ENCODE measurements at regions not wholly inside any gene's neighbourhood (a gene's known extent, or its start where the extent isn't known, plus 50 kb on each side); places are given as distances from the start of the nearest gene placed in this dataset.

DNA sequence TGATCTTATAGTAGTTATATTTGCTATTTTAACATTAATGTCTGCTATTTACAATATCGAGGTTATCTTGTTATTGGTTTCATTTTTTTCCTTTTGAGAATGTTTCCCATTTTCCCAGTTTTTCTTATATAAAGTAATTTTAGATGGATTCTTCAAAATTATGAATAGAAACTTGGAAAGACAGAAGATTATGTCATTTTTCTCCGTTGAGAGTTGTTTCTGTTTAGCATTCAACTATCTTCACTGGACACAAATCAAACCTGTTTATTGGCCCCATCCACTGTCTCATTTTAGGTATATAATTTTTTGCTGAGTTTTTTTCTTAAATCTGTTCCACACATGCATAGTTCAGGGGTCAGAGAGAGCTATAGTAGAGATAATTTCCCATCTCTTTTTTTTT is 1430.9 kb upstream of the MIR17HG start:
- Histone ChIP-seq H3K9me3 (ENCODE audit: control insufficient read depth, low read length) (no peaks in the 10 kb centered on the region), H3K36me3 (ENCODE audit: control insufficient read depth, insufficient read depth, low read length) (no peaks in the 10 kb centered on the region), H3K4me1 (ENCODE audit: control insufficient read depth, insufficient read depth, low read length, poor library complexity, severe bottlenecking) (no peaks in the 10 kb centered on the region), H3K27ac (ENCODE audit: low read depth, low read length, severe bottlenecking) (no peak overlapping the region), H3K4me3 (ENCODE audit: extremely low read depth, insufficient read depth, low read length, poor library complexity, severe bottlenecking) (no peak overlapping the region)
- no CpG with 5 or more reads among the region's 2 CpGs for WGBS, 2 experiments (ENCODE audit: insufficient coverage in 2 of 2)

DNA sequence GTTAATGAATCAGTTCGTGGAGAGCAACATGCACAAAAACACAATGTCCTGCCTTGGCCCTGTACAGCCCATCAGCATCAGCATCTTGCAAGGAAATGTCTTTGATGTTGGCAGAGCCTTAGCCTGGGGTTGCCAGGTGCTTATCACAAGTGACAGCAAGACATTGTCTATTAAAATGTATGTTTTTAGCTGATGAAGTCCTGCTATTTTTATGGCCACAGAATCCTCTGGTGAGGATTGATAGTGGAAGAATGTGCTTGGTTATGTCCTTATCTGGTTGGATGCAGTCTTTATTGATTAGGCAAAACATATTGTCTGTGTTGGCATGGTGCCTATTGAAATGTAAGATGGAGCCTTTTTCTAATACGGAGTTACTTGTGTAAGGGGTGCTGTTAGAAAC is 1427.0 kb upstream of the MIR17HG start:
- WGBS, 2 experiments (ENCODE audit: insufficient coverage in 2 of 2), result 78 to 92% methylated on average over 2 of the region's 2 CpGs
- Histone ChIP-seq H3K9me3 (ENCODE audit: control insufficient read depth, low read length) (no peaks in the 10 kb centered on the region), H3K4me3 (ENCODE audit: extremely low read depth, insufficient read depth, low read length, poor library complexity, severe bottlenecking) (no peak overlapping the region), H3K4me1 (ENCODE audit: control insufficient read depth, insufficient read depth, low read length, poor library complexity, severe bottlenecking) (no peaks in the 10 kb centered on the region), H3K36me3 (ENCODE audit: control insufficient read depth, insufficient read depth, low read length) (no peaks in the 10 kb centered on the region), H3K27ac (ENCODE audit: low read depth, low read length, severe bottlenecking) (no peak overlapping the region)

DNA sequence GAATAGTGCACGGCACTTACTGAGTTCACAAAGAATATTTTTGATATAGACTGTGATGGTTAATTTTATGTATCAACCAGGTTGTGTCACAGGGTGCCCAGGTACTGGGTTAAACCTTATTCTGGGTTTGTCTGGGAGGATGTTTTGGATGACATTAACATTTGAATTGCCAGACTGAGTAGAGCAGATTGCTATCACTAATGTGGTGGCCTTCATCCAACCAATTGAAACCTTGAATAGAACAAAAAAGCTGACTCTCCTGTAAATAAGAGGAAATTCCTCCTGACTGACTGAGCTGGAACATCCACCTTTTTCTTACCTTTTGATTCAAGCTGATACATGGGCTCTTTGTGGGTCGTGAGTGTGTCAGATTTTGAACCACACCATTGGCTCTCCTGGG is 1424.4 kb upstream of the MIR17HG start:
- H3K4me3 ChIP-seq (ENCODE audit: extremely low read depth, insufficient read depth, low read length, poor library complexity, severe bottlenecking), result no peak overlapping the region
- no peaks in the 10 kb centered on the region for H3K36me3 ChIP-seq (ENCODE audit: control insufficient read depth, insufficient read depth, low read length)
- H3K4me1 ChIP-seq (ENCODE audit: control insufficient read depth, insufficient read depth, low read length, poor library complexity, severe bottlenecking), result no peaks in the 10 kb centered on the region
- no peak overlapping the region for H3K27ac ChIP-seq (ENCODE audit: low read depth, low read length, severe bottlenecking)
- H3K9me3 ChIP-seq (ENCODE audit: control insufficient read depth, low read length), result no peaks in the 10 kb centered on the region
- WGBS, 2 experiments (ENCODE audit: insufficient coverage in 2 of 2), result 83 to 100% methylated on average over 1 of the region's 2 CpGs

DNA sequence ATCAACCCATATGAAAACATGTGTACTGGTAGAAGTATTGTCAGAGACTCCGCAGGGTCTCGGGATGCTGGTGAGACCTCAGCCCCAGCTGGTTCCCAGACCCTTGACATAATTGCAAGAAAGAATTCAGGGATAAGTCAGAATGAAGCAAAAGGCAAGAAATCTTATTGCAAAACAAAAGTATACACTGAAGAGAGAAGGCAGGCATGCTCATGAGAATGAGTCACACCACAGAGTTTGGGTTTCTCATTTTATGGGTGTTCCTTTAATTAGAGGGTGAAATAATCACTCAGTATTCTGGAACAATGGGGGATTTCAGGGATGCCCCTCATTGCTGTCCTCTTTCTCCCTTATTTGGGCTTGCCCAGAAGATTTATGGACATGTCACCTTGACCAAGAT is 1423.8 kb upstream of the MIR17HG start:
- Histone ChIP-seq H3K4me3 (ENCODE audit: extremely low read depth, insufficient read depth, low read length, poor library complexity, severe bottlenecking) (no peak overlapping the region), H3K36me3 (ENCODE audit: control insufficient read depth, insufficient read depth, low read length) (no peaks in the 10 kb centered on the region), H3K4me1 (ENCODE audit: control insufficient read depth, insufficient read depth, low read length, poor library complexity, severe bottlenecking) (no peaks in the 10 kb centered on the region), H3K27ac (ENCODE audit: low read depth, low read length, severe bottlenecking) (no peak overlapping the region), H3K9me3 (ENCODE audit: control insufficient read depth, low read length) (no peaks in the 10 kb centered on the region)
- no CpG with 5 or more reads among the region's 2 CpGs for WGBS, 2 experiments (ENCODE audit: insufficient coverage in 2 of 2)

DNA sequence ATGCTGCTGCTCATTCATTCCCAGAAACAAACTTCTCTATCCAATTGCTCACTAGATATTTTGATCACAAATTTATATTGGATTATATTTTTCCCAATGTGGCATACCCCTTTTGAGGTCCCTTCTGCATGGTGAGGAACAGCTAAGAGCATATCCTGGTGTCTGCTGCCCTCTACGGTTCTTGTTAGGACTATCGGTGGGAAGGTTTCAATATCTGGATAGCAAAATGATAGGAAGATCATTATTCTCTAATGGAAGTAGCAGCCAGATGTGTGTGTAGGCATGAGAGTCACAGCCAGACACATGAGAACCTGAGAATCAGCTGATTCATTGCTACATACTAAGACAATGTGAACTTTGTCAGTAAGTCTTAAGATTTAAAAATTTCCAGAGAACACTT is 1422.4 kb upstream of the MIR17HG start:
- WGBS, 2 experiments (ENCODE audit: insufficient coverage in 2 of 2), result 57 to 76% methylated on average over 2 of the region's 2 CpGs
- Histone ChIP-seq H3K4me1 (ENCODE audit: control insufficient read depth, insufficient read depth, low read length, poor library complexity, severe bottlenecking) (no peaks in the 10 kb centered on the region), H3K4me3 (ENCODE audit: extremely low read depth, insufficient read depth, low read length, poor library complexity, severe bottlenecking) (no peak overlapping the region), H3K36me3 (ENCODE audit: control insufficient read depth, insufficient read depth, low read length) (no peaks in the 10 kb centered on the region), H3K27ac (ENCODE audit: low read depth, low read length, severe bottlenecking) (no peak overlapping the region), H3K9me3 (ENCODE audit: control insufficient read depth, low read length) (no peaks in the 10 kb centered on the region)

DNA sequence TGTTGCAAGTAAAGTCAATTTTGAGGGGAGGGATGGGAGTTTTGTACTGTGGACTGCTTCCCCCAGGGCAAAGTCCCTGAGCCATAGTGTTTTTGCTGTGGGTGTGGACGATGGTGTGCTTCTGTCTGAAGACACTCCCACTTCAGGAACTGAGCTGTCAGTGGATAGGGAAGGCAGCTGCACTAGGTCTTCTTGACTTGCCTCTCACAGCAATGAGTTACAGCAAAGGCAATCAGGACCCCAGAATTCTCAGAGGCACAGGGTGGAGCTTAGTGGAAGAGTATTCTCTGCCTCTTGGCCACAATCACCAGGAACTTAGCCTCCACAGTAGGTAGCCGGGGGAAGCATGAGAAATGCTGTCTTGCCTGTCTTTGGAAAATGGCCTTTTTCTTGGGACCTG is 1416.6 kb upstream of the MIR17HG start:
- 80% methylated on average over 1 of the region's 2 CpGs; no CpG with 5 or more reads in 1 of the 2 experiments for WGBS, 2 experiments (ENCODE audit: insufficient coverage in 2 of 2)

DNA sequence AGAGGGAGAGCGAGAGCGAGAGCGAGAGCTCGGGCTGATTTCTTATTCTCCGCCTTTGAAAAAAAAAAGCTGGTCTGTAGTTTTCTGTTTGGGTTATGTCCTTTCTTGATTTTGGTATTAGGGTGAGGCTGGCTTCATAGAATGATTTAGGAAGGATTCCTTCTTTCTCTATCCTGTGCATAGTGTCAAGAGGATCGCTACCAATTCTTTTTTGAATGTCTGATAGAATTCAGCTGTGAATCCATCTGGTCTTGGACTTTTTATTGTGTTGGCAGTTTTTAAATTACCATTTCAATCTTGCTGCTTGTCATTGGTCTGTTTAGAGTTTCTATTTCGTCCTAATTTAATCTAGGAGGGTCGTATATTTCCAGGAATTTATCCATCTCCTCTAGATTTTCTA is 1414.6 kb upstream of the MIR17HG start:
- 92 to 100% methylated on average over 4 to 5 of the region's 8 CpGs for WGBS, 2 experiments (ENCODE audit: insufficient coverage in 2 of 2)
- no peaks in the 10 kb centered on the region for H3K9me3 ChIP-seq (ENCODE audit: control insufficient read depth, low read length)
- H3K4me3 ChIP-seq (ENCODE audit: extremely low read depth, insufficient read depth, low read length, poor library complexity, severe bottlenecking), result no peak overlapping the region
- no peak overlapping the region for H3K27ac ChIP-seq (ENCODE audit: low read depth, low read length, severe bottlenecking)
- H3K36me3 ChIP-seq (ENCODE audit: control insufficient read depth, insufficient read depth, low read length), result no peaks in the 10 kb centered on the region
- no peaks in the 10 kb centered on the region for H3K4me1 ChIP-seq (ENCODE audit: control insufficient read depth, insufficient read depth, low read length, poor library complexity, severe bottlenecking)

More for the DNA sequence above, 1416.6 kb upstream of the MIR17HG start:
- H3K36me3 ChIP-seq (ENCODE audit: control insufficient read depth, insufficient read depth, low read length), result no peaks in the 10 kb centered on the region
- no peak overlapping the region for H3K4me3 ChIP-seq (ENCODE audit: extremely low read depth, insufficient read depth, low read length, poor library complexity, severe bottlenecking)
- H3K4me1 ChIP-seq (ENCODE audit: control insufficient read depth, insufficient read depth, low read length, poor library complexity, severe bottlenecking), result no peaks in the 10 kb centered on the region
- no peak overlapping the region for H3K27ac ChIP-seq (ENCODE audit: low read depth, low read length, severe bottlenecking)
- no peaks in the 10 kb centered on the region for H3K9me3 ChIP-seq (ENCODE audit: control insufficient read depth, low read length)

DNA sequence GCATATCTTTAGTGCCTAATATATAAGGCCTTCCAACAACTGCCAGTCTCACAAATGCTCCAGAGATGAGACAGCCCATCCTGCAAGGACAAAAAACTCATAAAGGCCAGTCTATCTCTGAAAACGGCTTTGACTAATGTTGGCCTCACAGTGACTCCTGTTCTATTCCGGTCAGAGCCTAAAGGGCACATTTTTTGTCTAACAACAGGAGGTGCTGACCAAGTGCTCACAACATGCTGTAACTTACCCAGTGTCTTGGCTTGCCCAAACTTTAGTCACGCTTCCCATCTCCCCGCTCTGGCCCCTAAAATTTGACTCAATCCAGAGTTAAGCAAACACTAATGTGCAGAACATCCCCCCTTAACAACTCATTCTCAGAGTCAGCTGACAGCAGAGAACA is 1411.2 kb upstream of the MIR17HG start:
- H3K4me1 ChIP-seq (ENCODE audit: control insufficient read depth, insufficient read depth, low read length, poor library complexity, severe bottlenecking), result no peaks in the 10 kb centered on the region
- no peaks in the 10 kb centered on the region for H3K36me3 ChIP-seq (ENCODE audit: control insufficient read depth, insufficient read depth, low read length)
- H3K9me3 ChIP-seq (ENCODE audit: control insufficient read depth, low read length), result no peaks in the 10 kb centered on the region
- H3K4me3 ChIP-seq (ENCODE audit: extremely low read depth, insufficient read depth, low read length, poor library complexity, severe bottlenecking), result no peak overlapping the region
- no peak overlapping the region for H3K27ac ChIP-seq (ENCODE audit: low read depth, low read length, severe bottlenecking)
- 79 to 87% methylated on average over 4 of the region's 4 CpGs for WGBS, 2 experiments (ENCODE audit: insufficient coverage in 2 of 2)

DNA sequence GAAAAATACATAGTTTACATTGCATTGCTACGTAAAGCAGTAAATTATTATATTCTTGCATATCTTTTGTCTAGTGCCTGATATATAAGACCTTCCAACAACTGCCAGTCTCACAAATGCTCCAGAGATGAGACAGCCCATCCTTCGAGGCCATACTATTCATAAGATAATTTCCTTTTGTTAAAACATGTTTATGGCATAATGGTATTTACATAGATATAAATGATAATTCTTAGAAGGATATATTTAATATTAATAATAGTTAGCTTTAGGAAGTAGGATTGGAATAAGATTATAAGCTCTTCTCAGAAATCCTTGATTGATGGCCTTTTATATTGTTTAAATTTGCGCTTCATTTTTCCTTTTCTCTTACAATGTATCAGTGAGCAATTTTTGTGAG is 1410.1 kb upstream of the MIR17HG start:
- Histone ChIP-seq H3K4me3 (ENCODE audit: extremely low read depth, insufficient read depth, low read length, poor library complexity, severe bottlenecking) (no peak overlapping the region), H3K9me3 (ENCODE audit: control insufficient read depth, low read length) (no peaks in the 10 kb centered on the region), H3K27ac (ENCODE audit: low read depth, low read length, severe bottlenecking) (no peak overlapping the region), H3K36me3 (ENCODE audit: control insufficient read depth, insufficient read depth, low read length) (no peaks in the 10 kb centered on the region), H3K4me1 (ENCODE audit: control insufficient read depth, insufficient read depth, low read length, poor library complexity, severe bottlenecking) (no peaks in the 10 kb centered on the region)
- WGBS, 2 experiments (ENCODE audit: insufficient coverage in 2 of 2), result no CpG with 5 or more reads among the region's 3 CpGs

DNA sequence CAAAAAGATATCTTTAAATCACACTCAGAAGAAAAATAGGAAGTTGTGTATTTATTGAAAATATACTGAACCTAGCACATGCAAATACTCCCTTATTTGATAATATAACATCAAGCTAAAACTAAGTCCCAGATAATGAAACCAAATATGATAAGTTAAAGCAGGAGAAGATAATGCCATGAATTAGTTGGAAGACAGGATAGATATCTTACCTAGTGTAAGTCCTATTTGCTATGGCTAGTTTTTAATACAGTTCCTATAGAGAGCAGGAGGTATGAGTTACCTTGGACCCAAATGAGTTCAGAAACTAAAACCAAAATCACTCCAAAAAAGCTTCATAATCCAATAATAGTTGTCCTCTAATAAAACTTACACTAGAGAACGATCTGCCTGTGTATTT is 1407.1 kb upstream of the MIR17HG start:
- no peaks in the 10 kb centered on the region for H3K4me1 ChIP-seq (ENCODE audit: control insufficient read depth, insufficient read depth, low read length, poor library complexity, severe bottlenecking)
- no peaks in the 10 kb centered on the region for H3K9me3 ChIP-seq (ENCODE audit: control insufficient read depth, low read length)
- no peak overlapping the region for H3K4me3 ChIP-seq (ENCODE audit: extremely low read depth, insufficient read depth, low read length, poor library complexity, severe bottlenecking)
- H3K27ac ChIP-seq (ENCODE audit: low read depth, low read length, severe bottlenecking), result no peak overlapping the region
- H3K36me3 ChIP-seq (ENCODE audit: control insufficient read depth, insufficient read depth, low read length), result no peaks in the 10 kb centered on the region
- no CpG with 5 or more reads among the region's 1 CpG for WGBS, 2 experiments (ENCODE audit: insufficient coverage in 2 of 2)

DNA sequence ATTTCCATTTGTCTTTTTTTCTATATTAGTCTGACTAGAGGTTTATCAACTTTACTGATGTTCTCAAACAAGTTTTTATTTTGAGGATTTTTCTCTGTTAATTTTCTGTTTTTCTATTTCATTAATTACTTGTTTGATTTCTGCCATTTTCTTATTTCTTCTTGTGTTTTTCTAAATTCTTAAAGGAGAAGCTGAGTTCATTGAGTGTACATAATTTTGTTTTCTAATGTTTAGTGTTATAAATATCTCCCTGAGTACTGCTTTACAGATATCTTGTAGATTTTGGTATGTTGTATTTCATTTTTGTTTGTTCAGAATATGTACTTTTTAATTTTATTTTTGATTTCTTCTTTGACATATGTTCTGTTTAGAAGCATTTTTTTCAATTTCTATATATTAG is 1404.3 kb upstream of the MIR17HG start:
- Histone ChIP-seq H3K4me3 (ENCODE audit: extremely low read depth, insufficient read depth, low read length, poor library complexity, severe bottlenecking) (no peak overlapping the region), H3K27ac (ENCODE audit: low read depth, low read length, severe bottlenecking) (no peak overlapping the region), H3K9me3 (ENCODE audit: control insufficient read depth, low read length) (no peaks in the 10 kb centered on the region), H3K36me3 (ENCODE audit: control insufficient read depth, insufficient read depth, low read length) (no peaks in the 10 kb centered on the region), H3K4me1 (ENCODE audit: control insufficient read depth, insufficient read depth, low read length, poor library complexity, severe bottlenecking) (no peaks in the 10 kb centered on the region)

DNA sequence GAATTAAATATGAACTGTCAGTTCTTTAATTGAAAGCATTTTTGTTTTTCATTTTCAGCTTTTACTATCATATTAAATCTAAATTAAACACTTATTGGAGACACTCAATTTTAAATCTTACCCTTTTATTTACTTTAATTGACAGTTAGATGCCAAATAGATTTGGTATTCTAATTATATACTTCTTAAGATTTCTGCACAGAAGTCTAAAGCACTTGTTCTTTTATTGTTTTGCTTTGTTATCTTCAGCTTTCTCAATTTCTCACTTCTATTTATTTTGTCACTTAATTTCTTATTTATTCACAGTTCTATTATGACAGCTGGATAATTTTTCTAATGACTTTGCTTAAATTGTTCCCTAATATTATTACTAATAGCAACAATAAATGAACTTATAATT is 1397.3 kb upstream of the MIR17HG start:
- Histone ChIP-seq H3K4me3 (ENCODE audit: extremely low read depth, insufficient read depth, low read length, poor library complexity, severe bottlenecking) (no peak overlapping the region), H3K27ac (ENCODE audit: low read depth, low read length, severe bottlenecking) (no peak overlapping the region), H3K9me3 (ENCODE audit: control insufficient read depth, low read length) (peaks cover 4% of the 10 kb centered on the region), H3K36me3 (ENCODE audit: control insufficient read depth, insufficient read depth, low read length) (no peaks in the 10 kb centered on the region), H3K4me1 (ENCODE audit: control insufficient read depth, insufficient read depth, low read length, poor library complexity, severe bottlenecking) (no peaks in the 10 kb centered on the region)

Data from mesodermal cell (in vitro differentiated cells).